ENCODE measurements at regions not wholly inside any gene's neighbourhood (a gene's known extent, or its start where the extent isn't known, plus 50 kb on each side); places are given as distances from the start of the nearest gene placed in this dataset.

DNA sequence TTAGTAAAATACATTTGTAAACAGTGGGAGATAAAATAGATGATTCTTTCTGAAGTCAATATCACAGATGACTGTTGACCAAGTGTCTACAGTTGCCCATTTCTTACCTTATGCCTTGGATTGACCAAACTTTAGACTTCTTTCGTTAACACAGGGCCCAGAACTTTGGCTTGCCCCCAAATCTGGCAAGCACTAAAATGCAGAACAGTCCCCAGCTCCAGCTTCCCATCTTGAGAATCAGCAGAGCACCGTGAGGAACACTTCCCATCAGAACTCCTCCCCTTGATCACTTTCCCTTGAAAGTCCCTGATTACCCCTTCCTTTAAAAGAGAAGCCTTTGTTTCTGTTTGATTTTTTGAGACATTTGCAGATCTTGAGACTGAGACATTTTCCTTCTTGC, 1039.9 kb downstream of the TLE1 start:
- TF ChIP-seq, protein P1, sequence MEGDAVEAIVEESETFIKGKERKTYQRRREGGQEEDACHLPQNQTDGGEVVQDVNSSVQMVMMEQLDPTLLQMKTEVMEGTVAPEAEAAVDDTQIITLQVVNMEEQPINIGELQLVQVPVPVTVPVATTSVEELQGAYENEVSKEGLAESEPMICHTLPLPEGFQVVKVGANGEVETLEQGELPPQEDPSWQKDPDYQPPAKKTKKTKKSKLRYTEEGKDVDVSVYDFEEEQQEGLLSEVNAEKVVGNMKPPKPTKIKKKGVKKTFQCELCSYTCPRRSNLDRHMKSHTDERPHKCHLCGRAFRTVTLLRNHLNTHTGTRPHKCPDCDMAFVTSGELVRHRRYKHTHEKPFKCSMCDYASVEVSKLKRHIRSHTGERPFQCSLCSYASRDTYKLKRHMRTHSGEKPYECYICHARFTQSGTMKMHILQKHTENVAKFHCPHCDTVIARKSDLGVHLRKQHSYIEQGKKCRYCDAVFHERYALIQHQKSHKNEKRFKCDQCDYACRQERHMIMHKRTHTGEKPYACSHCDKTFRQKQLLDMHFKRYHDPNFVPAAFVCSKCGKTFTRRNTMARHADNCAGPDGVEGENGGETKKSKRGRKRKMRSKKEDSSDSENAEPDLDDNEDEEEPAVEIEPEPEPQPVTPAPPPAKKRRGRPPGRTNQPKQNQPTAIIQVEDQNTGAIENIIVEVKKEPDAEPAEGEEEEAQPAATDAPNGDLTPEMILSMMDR (IDR thresholded peaks at IDR 0.05; ENCODE audit: low read length): no peak
- TF ChIP-seq EZH2 (optimal IDR thresholded peaks at IDR 0.05; ENCODE audit: low read depth, low read length): no peak
- TF ChIP-seq EZH2phosphoT487 (IDR thresholded peaks at IDR 0.05; ENCODE audit: low read length): no peak
